ENCODE measurements at regions not wholly inside any gene's neighbourhood (a gene's known extent, or its start where the extent isn't known, plus 50 kb on each side); places are given as distances from the start of the nearest gene placed in this dataset.

GRCh38 chr3:171514466-171514865 lies 54.3 kb upstream of the TNIK start:
- H3K4me3 ChIP-seq = no peak overlapping the region
- H3K4me1 ChIP-seq = no peaks in the 10 kb centered on the region
- H3K27ac ChIP-seq = no peak overlapping the region
- in situ Hi-C loops (cut with MboI; ENCODE audit: low pct_ligation_motif_present in 1 of 4, low pct_unique_long_range_greater_than_20kb in 1 of 4, low sequenced_read_pairs in 3 of 4) = no loop called here
- no peak for TF ChIP-seq POLR2A (IDR thresholded peaks at IDR 0.05)
- TF ChIP-seq CTCF (IDR thresholded peaks at IDR 0.05) = peak in 1 of 5 experiments; percentile 8
- DNase-seq = no peak
- H3K9me3 ChIP-seq = no peaks in the 10 kb centered on the region
- H3K27me3 ChIP-seq = no peaks in the 10 kb centered on the region
- 88 to 100% methylated on average over 2 of the region's 2 CpGs for WGBS, 2 donors (ENCODE audit: low coverage in 1 of 2)
- H3K36me3 ChIP-seq = no peaks in the 10 kb centered on the region
- intact Hi-C loops (cut with DNase I; ENCODE audit: low total_unique reads) = no loop called here

- TF ChIP-seq POLR2A (IDR thresholded peaks at IDR 0.05) = no peak
- in situ Hi-C loops (cut with MboI; ENCODE audit: low pct_ligation_motif_present in 1 of 4, low pct_unique_long_range_greater_than_20kb in 1 of 4, low sequenced_read_pairs in 3 of 4) (no loop called here), intact Hi-C loops (cut with DNase I; ENCODE audit: low total_unique reads) (no loop called here)
- no peaks in the 10 kb centered on the region for H3K27me3 ChIP-seq
- no peak overlapping the region for H3K27ac ChIP-seq
- WGBS, 2 donors (ENCODE audit: low coverage in 1 of 2) = 80 to 90% methylated on average over 1 to 2 of the region's 2 CpGs
- H3K36me3 ChIP-seq = no peaks in the 10 kb centered on the region
- no peaks in the 10 kb centered on the region for H3K9me3 ChIP-seq
- H3K4me1 ChIP-seq = no peaks in the 10 kb centered on the region
- H3K4me3 ChIP-seq = no peak overlapping the region
- no peak for DNase-seq
Observed at GRCh38 chr3:171511450-171511849, 51.2 kb upstream of the TNIK start.

Small RNA genes in the stretch of these regions (small RNA-seq; reads per million reads assigned to genes)
- 0 reads per million in 4 donors for gene AC008134.1

All from transverse colon (tissue), 4 donors.